ENCODE measurements at regions not wholly inside any gene's neighbourhood (a gene's known extent, or its start where the extent isn't known, plus 50 kb on each side); places are given as distances from the start of the nearest gene placed in this dataset.
"Not testable (repeated sequence)": the region's sequence is repeated elsewhere in the genome, so short reads cannot be mapped to it uniquely, and the experiment has no call there.

GRCh38 chr5:106017243-106017857 lies 1653.4 kb downstream of the EFNA5 start:
- no peak overlapping the region for H3K9ac ChIP-seq (ENCODE audit: low read length)
- H3K36me3 ChIP-seq (ENCODE audit: control insufficient read depth, insufficient read depth, low read length): no peaks in the 10 kb centered on the region
- no peaks in the 10 kb centered on the region for H3K27me3 ChIP-seq (ENCODE audit: control insufficient read depth, insufficient read depth, low read length)
- H3K4me3 ChIP-seq (ENCODE audit: low read depth, low read length): no peak overlapping the region
- H3K4me1 ChIP-seq (ENCODE audit: control insufficient read depth, insufficient read depth, low read length): no peaks in the 10 kb centered on the region; the same call in 1 of the 2 replicates
- H3K9me3 ChIP-seq (ENCODE audit: control insufficient read depth, insufficient read depth, low read depth, low read length): no peaks in the 10 kb centered on the region
- no peak overlapping the region for H3K27ac ChIP-seq (ENCODE audit: low read depth, low read length)

DNA sequence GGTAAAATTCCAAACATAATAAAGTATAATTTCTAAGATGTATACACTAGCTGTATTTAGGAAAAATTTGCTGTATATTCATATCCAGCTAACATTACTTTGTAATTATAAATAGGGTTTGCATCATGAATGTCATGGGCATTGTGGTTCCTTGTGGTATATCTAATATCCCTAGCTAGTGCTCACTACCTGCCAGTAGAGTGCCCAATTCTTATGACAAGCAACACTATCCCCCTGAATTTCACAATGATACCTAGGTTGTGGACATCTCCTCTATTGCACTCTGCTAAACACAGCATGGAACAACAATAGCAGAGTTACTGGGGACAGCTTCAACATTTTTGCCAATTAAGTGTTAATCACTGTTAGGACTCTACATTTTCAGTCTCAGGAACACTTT lies 1656.5 kb downstream of the EFNA5 start:
- Histone ChIP-seq H3K4me3 (ENCODE audit: low read depth, low read length) (no peak overlapping the region), H3K9ac (ENCODE audit: low read length) (no peak overlapping the region), H3K27ac (ENCODE audit: low read depth, low read length) (no peak overlapping the region), H3K4me1 (ENCODE audit: control insufficient read depth, insufficient read depth, low read length) (no peaks in the 10 kb centered on the region; the same call in 1 of the 2 replicates), H3K9me3 (ENCODE audit: control insufficient read depth, insufficient read depth, low read depth, low read length) (no peaks in the 10 kb centered on the region), H3K27me3 (ENCODE audit: control insufficient read depth, insufficient read depth, low read length) (no peaks in the 10 kb centered on the region), H3K36me3 (ENCODE audit: control insufficient read depth, insufficient read depth, low read length) (no peaks in the 10 kb centered on the region)

DNA sequence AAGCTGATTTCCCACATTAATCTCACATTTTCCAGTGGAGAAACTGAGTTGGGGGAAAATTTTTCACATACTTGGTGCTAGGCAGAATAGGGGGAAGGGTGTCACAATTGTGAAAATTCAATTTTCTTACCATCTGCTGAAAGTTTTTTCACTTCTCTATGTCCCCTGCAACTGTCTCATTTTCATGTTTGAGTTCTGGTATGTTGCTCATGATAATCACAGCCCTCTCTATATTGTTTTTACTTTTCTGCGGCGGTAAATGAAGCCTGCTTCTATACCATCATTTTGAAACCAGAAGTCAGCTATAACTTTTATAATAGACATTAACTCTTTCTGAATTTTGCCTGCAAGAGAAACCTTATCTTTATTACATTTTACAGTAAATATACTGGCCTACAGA lies 1664.5 kb downstream of the EFNA5 start:
- Histone ChIP-seq H3K27ac (ENCODE audit: low read depth, low read length) (no peak overlapping the region), H3K27me3 (ENCODE audit: control insufficient read depth, insufficient read depth, low read length) (no peaks in the 10 kb centered on the region), H3K36me3 (ENCODE audit: control insufficient read depth, insufficient read depth, low read length) (no peaks in the 10 kb centered on the region), H3K4me1 (ENCODE audit: control insufficient read depth, insufficient read depth, low read length) (peaks cover 6% of the 10 kb centered on the region), H3K9me3 (ENCODE audit: control insufficient read depth, insufficient read depth, low read depth, low read length) (no peaks in the 10 kb centered on the region), H3K4me3 (ENCODE audit: low read depth, low read length) (no peak overlapping the region), H3K9ac (ENCODE audit: low read length) (no peak overlapping the region)

- not testable (repeated sequence) for H3K4me3 ChIP-seq (ENCODE audit: low read depth, low read length); H3K27me3 ChIP-seq (ENCODE audit: control insufficient read depth, insufficient read depth, low read length); H3K4me1 ChIP-seq (ENCODE audit: control insufficient read depth, insufficient read depth, low read length); H3K9me3 ChIP-seq (ENCODE audit: control insufficient read depth, insufficient read depth, low read depth, low read length); H3K36me3 ChIP-seq (ENCODE audit: control insufficient read depth, insufficient read depth, low read length); H3K9ac ChIP-seq (ENCODE audit: low read length); H3K27ac ChIP-seq (ENCODE audit: low read depth, low read length)
These were observed 1671.7 kb downstream of the EFNA5 start for GRCh38 chr5:105998991-105999390.

DNA sequence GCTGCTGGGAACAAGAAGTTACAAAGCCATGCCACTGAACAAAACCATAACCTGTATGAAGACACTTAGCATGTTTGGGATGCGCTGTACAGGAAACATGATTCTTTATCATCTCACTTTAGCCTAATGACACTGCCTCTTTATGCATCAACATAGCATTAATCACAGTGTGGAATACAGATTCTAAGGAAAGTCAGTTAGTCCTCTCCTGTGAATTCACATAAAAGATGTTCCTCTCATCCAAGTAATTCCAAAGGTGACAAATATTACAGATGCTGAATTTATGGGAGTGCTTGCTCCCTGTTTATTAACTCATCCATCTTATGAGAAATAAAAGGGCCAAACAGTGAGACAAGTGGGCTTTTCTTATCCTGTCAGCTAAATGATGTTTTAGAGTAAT lies 1677.7 kb downstream of the EFNA5 start:
- H3K9ac ChIP-seq (ENCODE audit: low read length): no peak overlapping the region
- no peak overlapping the region for H3K4me3 ChIP-seq (ENCODE audit: low read depth, low read length)
- H3K9me3 ChIP-seq (ENCODE audit: control insufficient read depth, insufficient read depth, low read depth, low read length): no peaks in the 10 kb centered on the region
- H3K36me3 ChIP-seq (ENCODE audit: control insufficient read depth, insufficient read depth, low read length): no peaks in the 10 kb centered on the region
- H3K27ac ChIP-seq (ENCODE audit: low read depth, low read length): no peak overlapping the region
- H3K27me3 ChIP-seq (ENCODE audit: control insufficient read depth, insufficient read depth, low read length): no peaks in the 10 kb centered on the region
- H3K4me1 ChIP-seq (ENCODE audit: control insufficient read depth, insufficient read depth, low read length): no peaks in the 10 kb centered on the region

GRCh38 chr5:105982526-105982925 lies 1688.2 kb downstream of the EFNA5 start:
- no peak overlapping the region for H3K4me3 ChIP-seq (ENCODE audit: low read depth, low read length)
- no peak overlapping the region for H3K27ac ChIP-seq (ENCODE audit: low read depth, low read length)
- H3K4me1 ChIP-seq (ENCODE audit: control insufficient read depth, insufficient read depth, low read length): no peaks in the 10 kb centered on the region
- no peaks in the 10 kb centered on the region for H3K36me3 ChIP-seq (ENCODE audit: control insufficient read depth, insufficient read depth, low read length)
- H3K27me3 ChIP-seq (ENCODE audit: control insufficient read depth, insufficient read depth, low read length): no peaks in the 10 kb centered on the region
- peaks cover 9% of the 10 kb centered on the region; the same call in 1 of the 2 replicates for H3K9me3 ChIP-seq (ENCODE audit: control insufficient read depth, insufficient read depth, low read depth, low read length)
- no peak overlapping the region for H3K9ac ChIP-seq (ENCODE audit: low read length)

DNA sequence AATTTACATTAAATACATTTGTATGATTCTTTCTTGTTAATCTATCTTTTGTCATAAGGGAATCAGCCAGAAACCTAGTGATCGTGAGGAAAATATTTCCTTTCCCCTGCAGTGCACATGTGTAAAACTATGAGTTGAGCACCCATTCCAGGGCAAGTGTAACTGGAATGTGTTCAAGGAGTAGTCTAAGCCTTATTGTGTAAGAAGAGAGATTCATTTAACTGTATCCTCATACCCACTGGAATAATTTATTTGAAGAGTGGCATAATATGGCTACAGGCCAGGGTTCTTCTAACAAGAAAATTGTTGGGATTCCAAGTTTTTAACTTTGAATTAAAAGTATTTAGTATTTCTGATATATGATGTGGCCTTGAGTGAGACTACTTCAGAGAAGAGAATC lies 1692.7 kb downstream of the EFNA5 start:
- Histone ChIP-seq H3K4me1 (ENCODE audit: control insufficient read depth, insufficient read depth, low read length) (no peaks in the 10 kb centered on the region), H3K27me3 (ENCODE audit: control insufficient read depth, insufficient read depth, low read length) (no peaks in the 10 kb centered on the region), H3K27ac (ENCODE audit: low read depth, low read length) (no peak overlapping the region), H3K36me3 (ENCODE audit: control insufficient read depth, insufficient read depth, low read length) (no peaks in the 10 kb centered on the region), H3K4me3 (ENCODE audit: low read depth, low read length) (no peak overlapping the region), H3K9ac (ENCODE audit: low read length) (no peak overlapping the region), H3K9me3 (ENCODE audit: control insufficient read depth, insufficient read depth, low read depth, low read length) (peaks cover 7% of the 10 kb centered on the region; the same call in 1 of the 2 replicates)

- Histone ChIP-seq H3K27me3 (ENCODE audit: control insufficient read depth, insufficient read depth, low read length) (no peaks in the 10 kb centered on the region), H3K9ac (ENCODE audit: low read length) (no peak overlapping the region), H3K4me1 (ENCODE audit: control insufficient read depth, insufficient read depth, low read length) (no peaks in the 10 kb centered on the region), H3K27ac (ENCODE audit: low read depth, low read length) (no peak overlapping the region), H3K36me3 (ENCODE audit: control insufficient read depth, insufficient read depth, low read length) (no peaks in the 10 kb centered on the region), H3K4me3 (ENCODE audit: low read depth, low read length) (no peak overlapping the region), H3K9me3 (ENCODE audit: control insufficient read depth, insufficient read depth, low read depth, low read length) (no peaks in the 10 kb centered on the region)
These were observed 1693.6 kb downstream of the EFNA5 start for GRCh38 chr5:105977163-105977562.

- Histone ChIP-seq H3K9me3 (ENCODE audit: control insufficient read depth, insufficient read depth, low read depth, low read length) (no peaks in the 10 kb centered on the region), H3K27ac (ENCODE audit: low read depth, low read length) (no peak overlapping the region), H3K4me1 (ENCODE audit: control insufficient read depth, insufficient read depth, low read length) (no peaks in the 10 kb centered on the region), H3K27me3 (ENCODE audit: control insufficient read depth, insufficient read depth, low read length) (no peaks in the 10 kb centered on the region), H3K36me3 (ENCODE audit: control insufficient read depth, insufficient read depth, low read length) (no peaks in the 10 kb centered on the region), H3K4me3 (ENCODE audit: low read depth, low read length) (no peak overlapping the region), H3K9ac (ENCODE audit: low read length) (no peak overlapping the region)
These were observed 1699.8 kb downstream of the EFNA5 start for GRCh38 chr5:105970919-105971318.

DNA sequence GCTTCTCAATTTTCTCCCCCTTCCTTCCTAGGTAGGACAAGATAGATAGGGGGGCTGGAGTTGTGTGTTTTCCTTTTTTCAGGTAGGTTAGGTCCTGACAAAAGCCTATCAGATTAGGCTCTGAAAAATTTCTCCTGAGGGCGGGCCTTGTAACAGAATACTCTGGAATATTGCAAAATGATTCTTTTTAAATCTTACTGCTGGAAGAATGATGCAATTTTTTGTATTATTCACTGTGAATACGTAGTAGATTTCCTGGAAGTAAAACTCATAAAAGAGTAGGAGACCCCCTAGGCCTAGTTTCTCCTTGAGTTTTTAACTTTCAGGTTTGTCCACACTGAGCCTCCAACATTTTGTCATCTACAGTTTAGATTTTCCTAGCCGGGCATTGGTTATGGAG lies 1701.8 kb downstream of the EFNA5 start:
- no peak overlapping the region for H3K4me3 ChIP-seq (ENCODE audit: low read depth, low read length)
- H3K9ac ChIP-seq (ENCODE audit: low read length): no peak overlapping the region
- H3K36me3 ChIP-seq (ENCODE audit: control insufficient read depth, insufficient read depth, low read length): no peaks in the 10 kb centered on the region
- no peaks in the 10 kb centered on the region for H3K27me3 ChIP-seq (ENCODE audit: control insufficient read depth, insufficient read depth, low read length)
- no peaks in the 10 kb centered on the region for H3K9me3 ChIP-seq (ENCODE audit: control insufficient read depth, insufficient read depth, low read depth, low read length)
- no peak overlapping the region for H3K27ac ChIP-seq (ENCODE audit: low read depth, low read length)
- H3K4me1 ChIP-seq (ENCODE audit: control insufficient read depth, insufficient read depth, low read length): no peaks in the 10 kb centered on the region

DNA sequence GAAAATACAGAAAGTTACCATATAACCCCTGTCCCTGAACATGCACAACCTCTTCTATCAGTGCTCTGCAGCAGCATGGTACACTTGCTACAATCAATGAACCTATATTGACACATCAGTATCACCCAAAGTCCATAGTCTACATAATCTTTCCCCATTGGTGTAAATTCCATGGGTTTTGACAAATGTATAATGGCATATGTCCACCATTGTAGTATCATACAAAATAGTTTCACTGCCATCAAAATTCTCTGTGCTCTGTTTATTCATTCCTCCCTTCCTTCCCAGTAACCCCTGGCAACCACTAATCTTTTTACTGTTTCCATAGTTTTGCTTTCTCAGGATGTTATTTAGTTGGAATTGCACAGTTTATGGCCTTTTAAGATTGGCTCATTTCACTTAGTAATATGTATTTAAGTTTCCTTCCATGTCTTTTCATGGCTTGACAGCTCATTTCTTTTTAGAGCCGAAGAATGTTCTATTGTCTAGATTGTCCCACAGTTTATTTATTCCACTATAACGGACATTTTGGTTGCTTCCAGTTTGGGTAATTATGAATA lies 1707.0 kb downstream of the EFNA5 start:
- no peaks in the 10 kb centered on the region for H3K36me3 ChIP-seq (ENCODE audit: control insufficient read depth, insufficient read depth, low read length)
- no peak overlapping the region for H3K27ac ChIP-seq (ENCODE audit: low read depth, low read length)
- no peak overlapping the region for H3K9ac ChIP-seq (ENCODE audit: low read length)
- no peaks in the 10 kb centered on the region for H3K9me3 ChIP-seq (ENCODE audit: control insufficient read depth, insufficient read depth, low read depth, low read length)
- H3K27me3 ChIP-seq (ENCODE audit: control insufficient read depth, insufficient read depth, low read length): no peaks in the 10 kb centered on the region
- H3K4me3 ChIP-seq (ENCODE audit: low read depth, low read length): no peak overlapping the region
- H3K4me1 ChIP-seq (ENCODE audit: control insufficient read depth, insufficient read depth, low read length): no peaks in the 10 kb centered on the region

Data from HUES6 (cell line).